Activated naive CD4-positive, alpha-beta T cell treated with anti-CD3 and anti-CD28 coated beads, Interleukin-2, amount 10 ng/mL, durations not matched to agents 7 days and 5 days (primary cell): ENCODE measurements at regions not wholly inside any gene's neighbourhood (a gene's known extent, or its start where the extent isn't known, plus 50 kb on each side); places are given as distances from the start of the nearest gene placed in this dataset.

Source experiments
- CTCF ChIA-PET: fragments of 350-600 bp; sonication (Branson Sonifier 250); formaldehyde crosslinking; loops from one replicate; lab custom pipeline; 2021; ENCODE audit warnings: antibody characterized with exemption; lab: Charles Lee
- DNase-seq: peaks from one replicate; pipeline ENCODE4 v3.0.0-alpha.2; 2020
- H3K27ac Mint-ChIP-seq: one replicate; pipeline ENCODE4 v1.8.0; 2021; ENCODE audit warnings: mild to moderate bottlenecking, moderate library complexity, mixed read lengths
- H3K27me3 Mint-ChIP-seq: one replicate; pipeline ENCODE4 v1.8.0; 2021; ENCODE audit warnings: mild to moderate bottlenecking, mixed read lengths
- H3K36me3 Mint-ChIP-seq: one replicate; pipeline ENCODE4 v1.8.0; 2021; ENCODE audit warnings: mixed read lengths
- H3K4me1 Mint-ChIP-seq: one replicate; pipeline ENCODE4 v1.8.0; 2021; ENCODE audit warnings: mixed read lengths
- H3K4me3 Mint-ChIP-seq: one replicate; pipeline ENCODE4 v1.8.0; 2021; ENCODE audit warnings: mild to moderate bottlenecking, moderate library complexity, mixed read lengths
- H3K9me3 Mint-ChIP-seq: one replicate; pipeline ENCODE4 v1.8.0; 2021; ENCODE audit warnings: mixed read lengths

- Mint-ChIP-seq H3K36me3 (no peaks in the 10 kb centered on the region), H3K27me3 (peaks cover 72% of the 10 kb centered on the region), H3K4me3 (no peak overlapping the region), H3K9me3 (no peaks in the 10 kb centered on the region), H3K4me1 (no peaks in the 10 kb centered on the region), H3K27ac (no peak overlapping the region)
- no peak for DNase-seq
- CTCF ChIA-PET = interaction anchor here (1.0 kb wide), 1 partner anchor 15 kb away, joined by 4 read pairs; no protein-coding TSS in a partner anchor
Measured at GRCh38 chr20:37581246-37581645, 53.6 kb upstream of the BLCAP start.

- Mint-ChIP-seq H3K9me3 (no peaks in the 10 kb centered on the region), H3K4me1 (no peaks in the 10 kb centered on the region), H3K4me3 (no peak overlapping the region), H3K27ac (no peak overlapping the region), H3K36me3 (no peaks in the 10 kb centered on the region), H3K27me3 (peaks cover 69% of the 10 kb centered on the region)
- CTCF ChIA-PET = no interaction called here
- DNase-seq = no peak
Measured at GRCh38 chr20:37580069-37580468, 52.4 kb upstream of the BLCAP start.

- Mint-ChIP-seq H3K4me3 (no peak overlapping the region), H3K4me1 (no peaks in the 10 kb centered on the region), H3K9me3 (no peaks in the 10 kb centered on the region), H3K36me3 (no peaks in the 10 kb centered on the region), H3K27ac (no peak overlapping the region), H3K27me3 (peaks cover 61% of the 10 kb centered on the region)
- DNase-seq = no peak
- CTCF ChIA-PET = no interaction called here
Measured at GRCh38 chr20:37579106-37579505, 51.4 kb upstream of the BLCAP start.

GRCh38 chr20:37577981-37578380, 50.3 kb upstream of the BLCAP start:
- Mint-ChIP-seq H3K27me3 (peaks cover 67% of the 10 kb centered on the region), H3K4me1 (no peaks in the 10 kb centered on the region), H3K36me3 (no peaks in the 10 kb centered on the region), H3K9me3 (no peaks in the 10 kb centered on the region), H3K4me3 (no peak overlapping the region), H3K27ac (no peak overlapping the region)
- DNase-seq = no peak
- CTCF ChIA-PET = no interaction called here
